Karpas-422 (cell line): ENCODE measurements at regions not wholly inside any gene's neighbourhood (a gene's known extent, or its start where the extent isn't known, plus 50 kb on each side); places are given as distances from the start of the nearest gene placed in this dataset.

ENCODE experiments used
- DNase-seq: peaks from one replicate; pipeline ENCODE4 v3.0.0-alpha.2; 2015
- H2AFZ ChIP-seq: fragments of 200-600 bp; sonication (generic); 2 replicates; pipeline ENCODE4 v1.6.1; 2014; ENCODE audit warnings: antibody characterized with exemption, low read length, mixed read lengths
- H3K27ac ChIP-seq: fragments of 200-600 bp; sonication (generic); 2 replicates; pipeline ENCODE4 v1.5.1; 2014; ENCODE audit warnings: mild to moderate bottlenecking, low read length, moderate library complexity
- H3K27me3 ChIP-seq: fragments of 200-600 bp; sonication (generic); 2 replicates; pipeline ENCODE4 v1.6.1; 2014; ENCODE audit warnings: low read length, mixed read lengths
- H3K36me3 ChIP-seq: fragments of 200-600 bp; sonication (generic); 2 replicates; pipeline ENCODE4 v1.6.1; 2014; ENCODE audit warnings: low read length, mixed read lengths; ENCODE audit not compliant: insufficient read depth
- H3K4me1 ChIP-seq: fragments of 200-600 bp; sonication (generic); 2 replicates; pipeline ENCODE4 v1.6.1; 2014; ENCODE audit warnings: mild to moderate bottlenecking, low read length, mixed read lengths
- H3K4me2 ChIP-seq: fragments of 200-600 bp; sonication (generic); 2 replicates; pipeline ENCODE4 v1.6.1; 2014; ENCODE audit warnings: low read length, low read depth, mild to moderate bottlenecking; ENCODE audit not compliant: poor library complexity, severe bottlenecking
- H3K4me3 ChIP-seq: fragments of 200-600 bp; sonication (generic); 2 replicates; pipeline ENCODE4 v1.5.1; 2014; ENCODE audit warnings: mild to moderate bottlenecking, antibody characterized with exemption, low read length, mixed read lengths
- H3K79me2 ChIP-seq: fragments of 200-600 bp; sonication (generic); 2 replicates; pipeline ENCODE4 v1.6.1; 2014; ENCODE audit warnings: mild to moderate bottlenecking, low read length, mixed read lengths
- H3K9ac ChIP-seq: fragments of 200-600 bp; sonication (generic); 2 replicates; pipeline ENCODE4 v1.6.0; 2014; ENCODE audit warnings: low read length
- H3K9me2 ChIP-seq: fragments of 200-600 bp; sonication (generic), shearing (Covaris generic); replicated peaks from 2 replicates; pipeline ENCODE4 v1.6.0; 2014; ENCODE audit warnings: mild to moderate bottlenecking, low read length, moderate library complexity; ENCODE audit not compliant: insufficient read depth
- H3K9me3 ChIP-seq: fragments of 300-700, 200-600 bp; sonication (generic); 2 replicates; pipeline ENCODE4 v1.6.1; 2014; ENCODE audit warnings: low read length, mixed read lengths
- H4K20me1 ChIP-seq: fragments of 200-600 bp; sonication (generic); 2 replicates; pipeline ENCODE4 v1.6.1; 2014; ENCODE audit warnings: mild to moderate bottlenecking, antibody characterized with exemption, low read length, low read depth; ENCODE audit not compliant: insufficient read depth

DNA sequence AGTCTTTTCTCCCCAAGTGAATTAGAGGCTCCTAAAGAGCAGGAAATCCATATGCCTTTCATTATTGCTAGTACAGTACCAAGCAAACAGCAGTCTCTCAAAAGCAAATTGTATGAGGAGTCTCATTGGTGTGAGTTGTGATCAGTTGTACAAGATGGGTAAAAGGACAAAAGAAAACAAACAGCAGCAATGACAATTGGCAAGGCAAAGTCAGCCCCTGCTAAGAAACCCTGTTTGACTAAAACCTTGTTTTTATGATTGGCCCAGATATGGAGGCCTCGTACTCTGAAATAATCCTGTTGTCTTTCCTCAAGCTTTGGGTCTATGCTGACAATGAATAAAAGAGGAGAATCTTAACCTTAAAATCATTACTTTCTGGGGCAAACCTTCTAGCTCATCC is 69.8 kb downstream of the FOXD1 start:
- DNase-seq: no peak
- no peaks in the 10 kb centered on the region for H3K9me2 ChIP-seq
- no peak overlapping the region for H3K27ac ChIP-seq
- no peak overlapping the region for H2AFZ ChIP-seq
- H3K4me2 ChIP-seq: no peak overlapping the region
- no peaks in the 10 kb centered on the region for H3K79me2 ChIP-seq
- H3K9me3 ChIP-seq: no peaks in the 10 kb centered on the region
- H3K9ac ChIP-seq: no peak overlapping the region
- no peak overlapping the region for H3K4me3 ChIP-seq
- no peaks in the 10 kb centered on the region for H3K27me3 ChIP-seq
- no peaks in the 10 kb centered on the region for H3K4me1 ChIP-seq
- H4K20me1 ChIP-seq: no peaks in the 10 kb centered on the region
- no peaks in the 10 kb centered on the region for H3K36me3 ChIP-seq

DNA sequence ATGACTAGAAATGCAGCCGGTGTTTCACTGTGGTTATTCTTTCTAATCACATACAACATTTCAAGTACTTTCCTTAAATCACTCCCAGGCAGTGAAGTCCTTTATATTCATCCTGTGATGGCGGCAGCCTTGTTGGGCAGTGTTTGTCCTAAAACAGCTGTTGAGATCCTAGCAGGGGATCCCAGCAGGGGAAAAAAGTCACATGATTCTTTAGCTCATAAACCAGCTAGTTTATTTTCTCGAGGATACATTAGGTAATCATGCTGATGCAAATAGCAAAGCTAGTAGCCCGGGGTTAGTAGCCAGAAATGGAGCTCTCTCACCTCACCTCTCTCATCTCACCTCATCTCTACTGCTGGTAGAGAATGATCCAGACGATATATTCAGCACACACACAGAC is 70.5 kb downstream of the FOXD1 start:
- Histone ChIP-seq H3K4me3 (no peak overlapping the region), H2AFZ (no peak overlapping the region), H3K79me2 (no peaks in the 10 kb centered on the region), H3K27me3 (no peaks in the 10 kb centered on the region), H4K20me1 (no peaks in the 10 kb centered on the region), H3K36me3 (no peaks in the 10 kb centered on the region), H3K4me1 (no peaks in the 10 kb centered on the region), H3K9me3 (no peaks in the 10 kb centered on the region), H3K4me2 (no peak overlapping the region), H3K27ac (no peak overlapping the region), H3K9ac (no peak overlapping the region), H3K9me2 (no peaks in the 10 kb centered on the region)
- DNase-seq: no peak

DNA sequence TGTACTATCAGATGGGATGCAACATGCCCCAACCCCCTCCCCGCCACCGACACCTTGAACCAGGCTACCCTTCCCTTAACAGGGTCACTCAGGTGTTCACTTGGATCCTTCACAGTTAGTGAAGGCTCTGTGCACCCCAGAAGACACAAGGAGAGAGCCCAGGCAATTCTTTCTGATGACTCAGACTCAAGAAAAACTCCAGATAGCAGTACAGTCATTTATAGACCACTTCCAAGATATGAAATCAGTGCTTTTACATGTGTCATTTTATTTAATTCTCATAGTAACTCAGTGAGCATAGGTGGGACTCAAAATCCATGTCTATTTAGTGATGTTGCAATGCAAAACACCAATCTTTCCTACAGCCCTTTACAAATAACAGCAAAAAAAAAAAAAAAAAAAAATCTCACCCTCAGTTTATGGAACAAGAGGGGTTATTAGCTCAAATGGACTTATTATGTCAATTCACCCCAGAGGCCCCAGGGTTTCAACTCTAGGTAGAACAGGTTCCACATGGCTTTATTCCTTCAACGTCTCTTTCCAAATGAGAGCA is 71.9 kb downstream of the FOXD1 start:
- no peaks in the 10 kb centered on the region for H3K79me2 ChIP-seq
- H3K4me3 ChIP-seq: no peak overlapping the region
- DNase-seq: no peak

DNA sequence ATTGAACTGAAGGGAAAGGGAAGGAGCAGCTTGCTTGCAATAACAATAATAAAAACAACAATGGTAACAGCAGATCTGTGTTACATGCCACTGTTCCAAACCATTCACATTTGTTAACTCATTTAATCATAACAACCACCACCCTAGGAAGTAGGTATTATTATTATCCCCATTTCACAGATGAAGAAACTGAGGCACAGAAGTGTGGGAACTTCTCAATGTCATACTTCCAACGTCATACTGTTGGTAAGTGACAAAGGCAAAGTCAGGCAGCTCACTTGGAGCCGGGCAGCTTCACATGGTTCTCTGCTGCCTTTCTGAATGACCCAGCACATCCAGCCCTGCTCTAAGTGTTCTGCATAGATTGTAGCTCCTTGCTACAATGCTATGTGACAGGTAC is 72.6 kb downstream of the FOXD1 start:
- Histone ChIP-seq H2AFZ (no peak overlapping the region), H4K20me1 (no peaks in the 10 kb centered on the region), H3K79me2 (no peaks in the 10 kb centered on the region), H3K27me3 (no peaks in the 10 kb centered on the region), H3K27ac (no peak overlapping the region), H3K9ac (no peak overlapping the region), H3K36me3 (no peaks in the 10 kb centered on the region), H3K4me1 (no peaks in the 10 kb centered on the region), H3K4me3 (no peak overlapping the region), H3K9me3 (no peaks in the 10 kb centered on the region), H3K4me2 (no peak overlapping the region), H3K9me2 (no peaks in the 10 kb centered on the region)
- no peak for DNase-seq

More for the DNA sequence above, 71.9 kb downstream of the FOXD1 start:
- Histone ChIP-seq H3K4me2 (no peak overlapping the region), H4K20me1 (no peaks in the 10 kb centered on the region), H3K27me3 (no peaks in the 10 kb centered on the region), H3K9me2 (no peaks in the 10 kb centered on the region), H3K36me3 (no peaks in the 10 kb centered on the region), H3K9ac (no peak overlapping the region), H3K9me3 (no peaks in the 10 kb centered on the region), H2AFZ (no peak overlapping the region), H3K4me1 (no peaks in the 10 kb centered on the region), H3K27ac (no peak overlapping the region)

DNA sequence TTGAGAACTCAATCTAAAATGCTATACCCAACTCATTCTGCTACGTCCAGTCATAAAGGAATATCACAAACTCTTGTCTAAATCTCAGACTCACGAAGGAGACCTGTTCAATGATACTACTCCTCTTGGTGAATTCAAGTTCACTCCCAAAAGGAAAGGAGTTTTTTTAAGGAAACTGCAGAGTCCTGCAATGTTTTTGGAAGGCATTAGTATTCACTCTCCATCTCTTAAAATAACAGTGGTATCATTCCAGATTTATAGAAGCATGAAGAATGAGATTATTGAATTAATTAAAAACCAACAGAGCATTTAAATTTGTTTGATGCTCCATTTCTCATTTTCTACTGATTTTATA is 73.4 kb downstream of the FOXD1 start:
- Histone ChIP-seq H3K4me2 (no peak overlapping the region), H3K79me2 (no peaks in the 10 kb centered on the region), H3K36me3 (no peaks in the 10 kb centered on the region), H3K4me3 (no peak overlapping the region), H3K9me2 (no peaks in the 10 kb centered on the region), H3K9ac (no peak overlapping the region), H3K9me3 (no peaks in the 10 kb centered on the region), H3K4me1 (no peaks in the 10 kb centered on the region), H2AFZ (no peak overlapping the region), H3K27ac (no peak overlapping the region), H4K20me1 (no peaks in the 10 kb centered on the region), H3K27me3 (no peaks in the 10 kb centered on the region)
- no peak for DNase-seq

DNA sequence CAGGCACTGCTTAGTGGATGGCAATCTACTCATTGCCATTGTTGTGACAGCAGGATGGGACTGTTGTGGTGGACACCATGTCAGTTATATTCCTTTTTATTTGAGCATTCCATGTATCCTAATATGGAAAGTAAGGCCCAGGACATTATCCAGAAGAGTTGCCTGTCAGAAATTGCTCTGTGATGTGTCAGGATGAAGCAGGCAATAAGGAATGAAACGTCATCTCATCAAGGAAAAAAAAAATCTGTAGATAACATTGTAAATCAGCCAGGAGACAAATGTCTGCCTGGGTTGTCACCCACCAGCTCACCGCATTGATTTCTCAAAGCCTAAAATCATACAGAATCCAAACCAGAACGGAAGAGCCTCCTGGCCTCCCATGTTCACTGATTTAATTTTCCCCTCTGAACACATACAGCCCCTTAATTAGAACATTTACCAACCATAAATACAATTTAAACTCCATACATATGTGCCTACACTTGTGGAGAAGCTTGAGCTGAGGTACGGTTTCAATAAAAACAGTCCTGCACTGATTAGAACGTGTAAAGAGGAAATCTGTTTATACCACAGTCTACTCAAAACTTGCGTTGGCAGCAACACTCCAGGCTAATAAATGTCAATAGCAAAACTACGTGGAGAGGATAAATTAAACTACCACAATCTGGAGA is 73.9 kb downstream of the FOXD1 start:
- no peak overlapping the region for H3K4me3 ChIP-seq
- no peaks in the 10 kb centered on the region for H3K9me3 ChIP-seq
- H3K9me2 ChIP-seq: no peaks in the 10 kb centered on the region
- no peaks in the 10 kb centered on the region for H3K36me3 ChIP-seq
- no peaks in the 10 kb centered on the region for H3K27me3 ChIP-seq
- H2AFZ ChIP-seq: no peak overlapping the region
- no peaks in the 10 kb centered on the region for H3K79me2 ChIP-seq
- H3K27ac ChIP-seq: no peak overlapping the region
- no peak overlapping the region for H3K9ac ChIP-seq
- DNase-seq: no peak
- no peaks in the 10 kb centered on the region for H3K4me1 ChIP-seq
- no peaks in the 10 kb centered on the region for H4K20me1 ChIP-seq
- no peak overlapping the region for H3K4me2 ChIP-seq

DNA sequence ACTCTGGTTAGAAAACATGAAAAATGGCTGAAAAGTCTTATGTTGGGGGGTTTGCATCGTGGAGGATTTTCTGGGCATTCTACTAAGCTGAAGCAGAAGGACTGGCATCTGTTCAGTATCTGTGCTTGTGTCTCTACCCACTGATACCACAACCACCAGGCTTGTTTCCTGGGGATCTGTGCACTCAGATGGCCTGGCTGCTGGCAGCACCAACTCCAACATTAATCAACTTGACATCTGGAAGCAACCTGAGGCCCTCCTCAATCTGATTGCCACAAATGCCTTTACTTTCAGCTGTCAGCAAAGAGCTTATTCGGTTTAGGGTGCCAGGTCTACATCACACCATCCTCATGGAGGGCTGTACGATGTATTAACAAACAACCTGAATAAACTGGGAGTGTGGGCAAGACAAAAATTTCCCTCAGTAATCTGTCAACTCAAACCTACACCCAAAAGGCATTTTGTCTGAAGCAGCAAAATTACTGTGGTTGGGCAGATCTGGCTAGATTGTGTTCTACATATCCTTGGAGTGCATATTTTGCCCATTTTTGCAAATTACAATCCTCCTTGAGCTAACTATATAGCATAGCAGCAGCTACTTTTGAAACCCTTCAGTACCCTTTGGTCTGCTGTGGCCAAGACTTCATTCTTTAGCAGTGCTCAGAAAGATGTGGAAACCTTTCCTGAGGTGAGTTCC is 74.6 kb downstream of the FOXD1 start:
- Histone ChIP-seq H3K36me3 (no peaks in the 10 kb centered on the region), H3K27ac (no peak overlapping the region), H3K79me2 (no peaks in the 10 kb centered on the region), H3K4me1 (no peaks in the 10 kb centered on the region), H3K4me3 (no peak overlapping the region), H4K20me1 (no peaks in the 10 kb centered on the region), H3K9me3 (no peaks in the 10 kb centered on the region), H3K9ac (no peak overlapping the region), H3K9me2 (no peaks in the 10 kb centered on the region), H3K27me3 (no peaks in the 10 kb centered on the region), H3K4me2 (no peak overlapping the region), H2AFZ (no peak overlapping the region)
- no peak for DNase-seq

DNA sequence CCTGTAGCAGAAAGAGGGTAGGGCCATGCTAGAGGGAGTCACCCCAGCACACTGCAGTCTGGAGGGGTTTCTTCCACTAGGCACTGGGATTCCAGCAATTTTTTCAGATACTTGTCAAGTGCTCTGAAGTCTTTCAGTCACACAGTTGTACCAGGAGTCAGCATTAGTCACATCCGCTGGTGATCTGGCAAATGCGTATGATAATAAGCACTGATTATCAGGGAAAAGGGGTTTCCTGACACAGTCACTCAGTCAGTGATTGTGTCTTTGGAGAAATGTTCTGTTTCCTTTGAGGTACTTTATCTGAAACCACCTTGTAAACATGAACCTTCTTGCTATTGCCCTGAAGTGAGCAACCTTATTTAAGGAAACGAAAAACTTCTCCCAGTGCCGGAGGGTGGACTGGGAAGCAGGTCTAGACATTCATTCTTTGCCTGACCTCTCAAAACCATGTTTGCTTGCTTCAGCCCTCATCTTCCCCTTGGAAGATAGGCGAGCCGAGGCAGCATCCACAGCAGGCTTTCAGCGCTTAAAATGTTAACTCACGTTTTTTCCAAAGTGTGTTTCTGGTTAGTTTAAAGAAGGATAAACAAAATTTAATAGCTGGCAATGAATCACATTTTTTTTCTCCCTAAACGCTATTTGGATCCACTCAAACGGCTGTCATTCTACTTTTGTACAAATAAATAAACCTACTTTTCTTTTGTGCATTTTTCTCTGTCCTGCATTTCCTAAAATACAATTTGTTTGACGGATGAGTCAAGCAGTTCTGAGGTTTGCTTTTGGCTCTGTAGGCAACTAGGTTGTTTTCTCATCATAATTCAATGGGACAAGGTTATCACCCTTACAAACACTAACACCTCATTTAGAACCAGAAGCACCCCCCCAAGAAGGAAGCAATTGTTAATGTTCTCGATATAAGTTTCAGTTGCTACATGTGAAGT is 77.7 kb downstream of the FOXD1 start:
- no peak overlapping the region for H3K27ac ChIP-seq
- H2AFZ ChIP-seq: no peak overlapping the region
- H3K9me3 ChIP-seq: no peaks in the 10 kb centered on the region
- no peaks in the 10 kb centered on the region for H3K4me1 ChIP-seq
- no peaks in the 10 kb centered on the region for H3K79me2 ChIP-seq
- no peak overlapping the region for H3K4me2 ChIP-seq
- no peaks in the 10 kb centered on the region for H3K9me2 ChIP-seq
- H3K27me3 ChIP-seq: no peaks in the 10 kb centered on the region
- H3K9ac ChIP-seq: no peak overlapping the region
- DNase-seq: no peak
- H4K20me1 ChIP-seq: no peaks in the 10 kb centered on the region
- H3K4me3 ChIP-seq: no peak overlapping the region
- no peaks in the 10 kb centered on the region for H3K36me3 ChIP-seq
